HG02938 (cell line): ENCODE measurements at regions not wholly inside any gene's neighbourhood (a gene's known extent, or its start where the extent isn't known, plus 50 kb on each side); places are given as distances from the start of the nearest gene placed in this dataset.

Experiments
- ATAC-seq: cut with Tn5 transposase; IDR thresholded peaks from one replicate; pipeline ENCODE4 v1.9.1; 2021; ENCODE audit warnings: mild to moderate bottlenecking, moderate library complexity; ENCODE audit not compliant: unreplicated experiment

GRCh38 chr15:97817276-97817890 lies 143.1 kb upstream of the ARRDC4 start:
- ATAC-seq, result no peak

GRCh38 chr15:97836003-97836402 lies 124.5 kb upstream of the ARRDC4 start:
- no peak for ATAC-seq

- ATAC-seq, result no peak
Measured at GRCh38 chr15:97837896-97838295, 122.6 kb upstream of the ARRDC4 start.

- ATAC-seq, result no peak
Measured at GRCh38 chr15:97838606-97839210, 121.8 kb upstream of the ARRDC4 start.

GRCh38 chr15:97840501-97840900 lies 120.0 kb upstream of the ARRDC4 start:
- ATAC-seq, result no peak

GRCh38 chr15:97841558-97841957 lies 118.9 kb upstream of the ARRDC4 start:
- ATAC-seq, result no peak

GRCh38 chr15:97849183-97849582 lies 111.3 kb upstream of the ARRDC4 start:
- ATAC-seq, result no peak

GRCh38 chr15:97858296-97858695 lies 102.2 kb upstream of the ARRDC4 start:
- no peak for ATAC-seq

- no peak for ATAC-seq
Measured at GRCh38 chr15:97861529-97862260, 98.8 kb upstream of the ARRDC4 start.

GRCh38 chr15:97866959-97867358 lies 93.5 kb upstream of the ARRDC4 start:
- ATAC-seq, result no peak

- no peak for ATAC-seq
Measured at GRCh38 chr15:97867870-97868269, 92.6 kb upstream of the ARRDC4 start.

- no peak for ATAC-seq
Measured at GRCh38 chr15:97868981-97869380, 91.5 kb upstream of the ARRDC4 start.

GRCh38 chr15:97870771-97871170 lies 89.7 kb upstream of the ARRDC4 start:
- no peak for ATAC-seq

GRCh38 chr15:97874139-97874538 lies 86.4 kb upstream of the ARRDC4 start:
- ATAC-seq, result no peak

- ATAC-seq, result no peak
Measured at GRCh38 chr15:97875025-97875512, 85.4 kb upstream of the ARRDC4 start.

- ATAC-seq, result no peak
Measured at GRCh38 chr15:97875513-97876280, 84.8 kb upstream of the ARRDC4 start.

- ATAC-seq, result no peak
Measured at GRCh38 chr15:97876281-97876675, 84.2 kb upstream of the ARRDC4 start.

GRCh38 chr15:97881346-97881965 lies 79.0 kb upstream of the ARRDC4 start:
- ATAC-seq, result no peak

- no peak for ATAC-seq
Measured at GRCh38 chr15:97884513-97885131, 75.9 kb upstream of the ARRDC4 start.

GRCh38 chr15:97890307-97890706 lies 70.2 kb upstream of the ARRDC4 start:
- no peak for ATAC-seq
